ENCODE measurements at regions not wholly inside any gene's neighbourhood (a gene's known extent, or its start where the extent isn't known, plus 50 kb on each side); places are given as distances from the start of the nearest gene placed in this dataset.
A peak's percentile ranks its signal among the peaks of the same experiment; 100 is the strongest.
"Not testable (repeated sequence)": the region's sequence is repeated elsewhere in the genome, so short reads cannot be mapped to it uniquely, and the experiment has no call there.

DNA sequence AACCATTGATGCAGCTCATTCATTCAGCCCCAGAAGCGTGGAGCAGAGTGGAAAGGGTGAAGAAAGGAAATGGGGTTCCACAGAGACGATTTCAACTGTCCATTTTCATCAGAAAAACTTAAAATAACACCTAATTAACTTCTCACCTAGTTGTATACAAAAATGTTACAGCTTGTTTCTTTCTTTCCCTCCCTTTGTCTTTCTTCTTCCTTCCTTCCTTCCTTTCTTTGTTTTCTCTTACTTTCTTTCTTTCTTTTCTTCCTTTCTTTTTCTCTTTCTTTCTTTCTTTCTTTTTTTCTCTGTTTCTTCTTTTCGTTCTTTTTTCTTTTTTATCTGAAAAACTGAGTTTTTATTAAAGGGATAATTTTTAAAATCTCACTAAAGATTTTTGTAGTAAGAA, 105.9 kb upstream of the GNAI1 start:
- TF ChIP-seq, protein P1, sequence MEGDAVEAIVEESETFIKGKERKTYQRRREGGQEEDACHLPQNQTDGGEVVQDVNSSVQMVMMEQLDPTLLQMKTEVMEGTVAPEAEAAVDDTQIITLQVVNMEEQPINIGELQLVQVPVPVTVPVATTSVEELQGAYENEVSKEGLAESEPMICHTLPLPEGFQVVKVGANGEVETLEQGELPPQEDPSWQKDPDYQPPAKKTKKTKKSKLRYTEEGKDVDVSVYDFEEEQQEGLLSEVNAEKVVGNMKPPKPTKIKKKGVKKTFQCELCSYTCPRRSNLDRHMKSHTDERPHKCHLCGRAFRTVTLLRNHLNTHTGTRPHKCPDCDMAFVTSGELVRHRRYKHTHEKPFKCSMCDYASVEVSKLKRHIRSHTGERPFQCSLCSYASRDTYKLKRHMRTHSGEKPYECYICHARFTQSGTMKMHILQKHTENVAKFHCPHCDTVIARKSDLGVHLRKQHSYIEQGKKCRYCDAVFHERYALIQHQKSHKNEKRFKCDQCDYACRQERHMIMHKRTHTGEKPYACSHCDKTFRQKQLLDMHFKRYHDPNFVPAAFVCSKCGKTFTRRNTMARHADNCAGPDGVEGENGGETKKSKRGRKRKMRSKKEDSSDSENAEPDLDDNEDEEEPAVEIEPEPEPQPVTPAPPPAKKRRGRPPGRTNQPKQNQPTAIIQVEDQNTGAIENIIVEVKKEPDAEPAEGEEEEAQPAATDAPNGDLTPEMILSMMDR (IDR thresholded peaks at IDR 0.05; ENCODE audit: low read depth, low read length, missing control alignments), result no peak
- in situ Hi-C loops (cut with HindIII; ENCODE audit: low sequenced_read_pairs), result no loop called here
- no peak overlapping the region for H3K4me3 ChIP-seq (ENCODE audit: low read depth, low read length)
- no peak for DNase-seq (ENCODE audit: low read depth)

DNA sequence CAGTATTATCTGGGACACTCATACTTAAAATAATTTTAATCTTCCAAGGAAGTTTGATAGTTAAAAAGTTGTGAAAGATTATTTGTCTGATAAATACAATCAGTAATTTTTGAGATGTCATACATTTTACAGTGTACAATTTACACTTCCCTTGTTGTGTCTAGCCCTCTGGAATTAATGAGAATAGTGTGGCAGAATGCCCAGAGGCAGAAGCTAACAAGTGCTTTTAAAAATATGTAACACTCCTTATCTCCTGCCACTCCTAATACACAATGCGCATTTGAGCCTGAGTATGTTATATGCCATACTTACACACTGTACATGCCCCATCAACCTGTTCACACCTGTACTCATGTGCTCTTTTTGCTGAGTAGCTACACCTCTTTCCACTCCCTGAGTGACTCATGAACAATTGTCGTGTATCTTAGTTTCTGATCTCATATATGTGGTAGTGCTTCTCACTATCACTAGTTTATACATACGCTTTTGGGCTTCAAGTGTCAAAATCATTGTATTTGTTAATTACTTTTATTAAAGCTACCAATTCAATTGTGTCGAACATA, 106.9 kb upstream of the GNAI1 start:
- in situ Hi-C loops (cut with HindIII; ENCODE audit: low sequenced_read_pairs), result no loop called here
- TF ChIP-seq, protein P1 (IDR thresholded peaks at IDR 0.05; ENCODE audit: low read depth, low read length, missing control alignments), result no peak

DNA sequence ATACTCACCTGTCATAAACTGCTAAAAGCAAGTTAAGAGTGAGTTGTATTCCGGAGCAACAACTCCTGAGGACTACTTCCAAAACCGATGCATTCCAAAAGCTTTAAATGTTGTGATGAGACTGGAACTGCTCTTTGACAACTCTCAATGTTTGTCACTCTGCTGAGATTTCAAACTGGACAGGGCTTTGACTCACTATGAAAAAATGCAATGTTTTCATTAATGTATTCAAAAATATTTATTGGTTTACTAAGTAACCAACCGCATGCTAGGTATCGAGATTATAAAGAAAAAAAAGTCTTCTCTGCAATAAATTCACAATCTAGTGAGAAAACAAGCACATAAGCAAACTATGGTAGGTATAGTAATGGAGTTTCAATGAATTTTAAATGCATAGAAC, 107.9 kb upstream of the GNAI1 start:
- no peak for DNase-seq (ENCODE audit: low read depth)
- H3K4me3 ChIP-seq (ENCODE audit: low read depth, low read length), result no peak overlapping the region
- in situ Hi-C loops (cut with HindIII; ENCODE audit: low sequenced_read_pairs), result no loop called here
- TF ChIP-seq, protein P1 (IDR thresholded peaks at IDR 0.05; ENCODE audit: low read depth, low read length, missing control alignments), result no peak

More for the DNA sequence above, 106.9 kb upstream of the GNAI1 start:
- no peak for DNase-seq (ENCODE audit: low read depth)
- H3K4me3 ChIP-seq (ENCODE audit: low read depth, low read length), result no peak overlapping the region

DNA sequence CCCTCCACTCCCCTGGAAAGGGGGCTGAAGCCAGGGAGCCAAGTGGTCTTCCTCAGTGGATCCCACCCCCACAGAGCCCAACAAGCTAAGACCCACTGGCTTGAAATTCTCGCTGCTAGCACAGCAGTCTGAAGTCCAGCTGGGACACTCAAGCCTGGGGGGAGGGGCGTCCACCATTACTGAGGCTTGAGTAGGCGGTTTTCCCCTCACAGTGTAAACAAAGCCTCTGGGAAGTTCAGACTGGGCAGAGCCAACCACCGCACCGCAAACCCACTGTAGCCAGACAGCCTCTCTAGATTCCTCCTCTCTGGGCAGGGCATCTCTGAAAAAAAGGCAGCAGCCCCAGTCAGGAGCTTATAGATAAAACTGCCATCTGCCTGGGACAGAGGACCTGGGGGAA, 114.4 kb upstream of the GNAI1 start:
- in situ Hi-C loops (cut with HindIII; ENCODE audit: low sequenced_read_pairs); DNase-seq (ENCODE audit: low read depth); H3K4me3 ChIP-seq (ENCODE audit: low read depth, low read length): not testable (repeated sequence)

DNA sequence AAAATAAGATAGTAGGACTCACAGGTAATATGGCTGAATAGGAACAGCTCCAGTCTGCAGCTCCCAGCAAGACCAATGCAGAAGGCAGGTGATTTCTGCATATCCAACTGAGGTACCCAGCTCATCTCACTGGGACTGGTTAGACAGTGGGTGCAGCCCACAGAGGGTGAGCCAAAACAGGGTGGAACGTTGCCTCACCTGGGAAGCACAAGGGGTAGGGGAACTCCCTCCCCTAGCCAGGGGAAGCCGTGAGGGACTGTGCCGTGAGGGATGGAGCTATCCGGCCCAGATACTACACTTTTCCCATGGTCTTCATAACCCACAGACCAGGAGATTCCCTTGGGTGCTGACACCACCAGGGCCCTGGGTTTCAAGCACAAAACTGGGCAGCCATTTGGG, 114.8 kb upstream of the GNAI1 start:
- DNase-seq (ENCODE audit: low read depth); in situ Hi-C loops (cut with HindIII; ENCODE audit: low sequenced_read_pairs); H3K4me3 ChIP-seq (ENCODE audit: low read depth, low read length): not testable (repeated sequence)

DNA sequence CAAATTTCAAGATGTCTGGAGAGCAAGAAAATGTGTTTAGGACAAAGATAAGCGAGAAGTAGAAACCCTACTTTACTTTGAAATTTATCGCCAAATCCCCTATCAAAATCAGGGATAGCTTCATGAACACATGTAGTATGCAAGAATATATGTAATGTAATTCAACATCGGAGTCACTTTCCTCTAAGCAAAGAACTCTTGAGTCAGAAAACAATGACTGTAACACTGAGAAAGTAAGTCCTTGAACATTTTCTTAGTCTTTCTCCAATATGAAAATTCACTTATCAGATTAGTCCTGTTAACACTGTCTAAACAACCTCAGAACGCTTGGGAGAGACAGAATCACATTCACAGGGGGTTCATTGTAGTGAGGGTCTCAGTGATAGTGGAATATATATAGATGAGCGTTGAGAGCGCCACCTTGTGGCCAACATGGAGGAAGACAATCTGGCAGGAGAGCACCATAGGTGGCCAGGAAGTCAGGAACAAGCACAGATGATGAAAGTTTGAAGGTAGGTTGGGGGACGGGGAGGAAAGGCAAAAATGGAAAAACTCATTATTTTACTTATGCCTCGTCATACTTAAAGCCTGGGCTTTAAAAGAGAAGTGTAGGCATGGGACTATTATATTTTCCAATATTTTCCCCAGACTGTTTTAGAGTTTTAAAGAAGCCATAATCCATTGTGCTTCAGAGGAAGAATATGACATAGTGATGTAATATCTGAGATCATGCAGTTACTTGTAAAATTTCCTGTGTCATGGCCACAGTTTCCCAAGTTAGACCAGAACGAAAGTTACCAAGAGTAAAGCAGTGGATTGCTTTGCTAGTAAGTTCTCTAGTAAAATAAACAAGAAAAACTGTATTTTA, 115.5 kb upstream of the GNAI1 start:
- peak; percentile 20 for DNase-seq (ENCODE audit: low read depth)
- in situ Hi-C loops (cut with HindIII; ENCODE audit: low sequenced_read_pairs), result no loop called here
- TF ChIP-seq, protein P1 (IDR thresholded peaks at IDR 0.05; ENCODE audit: low read depth, low read length, missing control alignments), result peak; percentile 84
- no peak overlapping the region for H3K4me3 ChIP-seq (ENCODE audit: low read depth, low read length)

DNA sequence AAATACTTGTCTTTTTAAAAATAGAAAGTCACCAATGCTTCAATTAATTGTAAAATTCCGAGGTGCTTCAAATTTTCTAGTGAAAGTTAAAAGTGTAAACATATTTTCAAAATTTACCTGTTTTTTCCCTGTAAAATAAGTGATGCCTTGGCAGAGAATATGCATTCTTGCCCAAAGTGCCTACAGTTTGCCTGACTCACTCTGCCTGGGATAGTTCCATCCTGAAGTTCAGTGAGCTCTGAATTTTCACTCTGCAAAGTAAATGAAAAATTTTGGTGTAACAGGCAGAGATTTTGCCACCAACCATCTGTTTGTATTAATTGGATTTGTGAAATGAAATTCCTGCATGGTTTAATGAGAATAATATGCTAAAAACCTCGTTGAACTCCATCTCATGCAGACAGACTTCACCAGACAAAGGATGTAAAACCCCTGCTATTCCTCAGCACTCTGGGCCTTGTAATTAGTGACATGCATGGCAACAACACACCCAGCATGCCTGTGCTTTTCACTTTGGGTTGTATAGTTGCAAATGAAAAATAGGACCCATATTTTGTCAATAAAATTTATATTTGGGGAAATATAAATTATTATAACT, 117.4 kb upstream of the GNAI1 start:
- in situ Hi-C loops (cut with HindIII; ENCODE audit: low sequenced_read_pairs), result no loop called here
- TF ChIP-seq, protein P1 (IDR thresholded peaks at IDR 0.05; ENCODE audit: low read depth, low read length, missing control alignments), result no peak
- H3K4me3 ChIP-seq (ENCODE audit: low read depth, low read length), result no peak overlapping the region
- no peak for DNase-seq (ENCODE audit: low read depth)

Data from astrocyte of the cerebellum (primary cell).